Activated CD4-positive, alpha-beta T cell treated with anti-CD3 and anti-CD28 coated beads for 48 hours (primary cell): ENCODE measurements at regions not wholly inside any gene's neighbourhood (a gene's known extent, or its start where the extent isn't known, plus 50 kb on each side); places are given as distances from the start of the nearest gene placed in this dataset.
"Not testable (repeated sequence)": the region's sequence is repeated elsewhere in the genome, so short reads cannot be mapped to it uniquely, and the experiment has no call there.

ENCODE experiments used
- DNase-seq: peaks from one replicate; pipeline ENCODE4 v3.0.0-alpha.2; 2020

- DNase-seq = no peak
Measured at GRCh38 chr4:134695433-134695832, 493.8 kb upstream of the PABPC4L start.

- DNase-seq = no peak
Measured at GRCh38 chr4:134691915-134692314, 490.3 kb upstream of the PABPC4L start.

GRCh38 chr4:134687646-134688628, 486.3 kb upstream of the PABPC4L start:
- no peak for DNase-seq

GRCh38 chr4:134677209-134677814, 475.7 kb upstream of the PABPC4L start:
- DNase-seq = no peak

- DNase-seq = no peak
Measured at GRCh38 chr4:134668237-134668636, 466.6 kb upstream of the PABPC4L start.

GRCh38 chr4:134666640-134667039, 465.1 kb upstream of the PABPC4L start:
- DNase-seq = no peak

GRCh38 chr4:134665429-134665828, 463.8 kb upstream of the PABPC4L start:
- DNase-seq = no peak

GRCh38 chr4:134663742-134664141, 462.2 kb upstream of the PABPC4L start:
- DNase-seq = no peak

GRCh38 chr4:134650461-134650860, 448.9 kb upstream of the PABPC4L start:
- no peak for DNase-seq

GRCh38 chr4:134645778-134646177, 444.2 kb upstream of the PABPC4L start:
- DNase-seq = no peak

- no peak for DNase-seq
Measured at GRCh38 chr4:134636338-134637051, 434.9 kb upstream of the PABPC4L start.

GRCh38 chr4:134634301-134634700, 432.7 kb upstream of the PABPC4L start:
- DNase-seq = no peak

- no peak for DNase-seq
Measured at GRCh38 chr4:134632056-134632455, 430.5 kb upstream of the PABPC4L start.

- no peak for DNase-seq
Measured at GRCh38 chr4:134628066-134628465, 426.5 kb upstream of the PABPC4L start.

GRCh38 chr4:134627366-134627765, 425.8 kb upstream of the PABPC4L start:
- no peak for DNase-seq

- no peak for DNase-seq
Measured at GRCh38 chr4:134624365-134624764, 422.8 kb upstream of the PABPC4L start.

- DNase-seq = not testable (repeated sequence)
Measured at GRCh38 chr4:134622626-134623575, 421.3 kb upstream of the PABPC4L start.

- no peak for DNase-seq
Measured at GRCh38 chr4:134622199-134622598, 420.6 kb upstream of the PABPC4L start.

GRCh38 chr4:134621715-134622114, 420.1 kb upstream of the PABPC4L start:
- not testable (repeated sequence) for DNase-seq

- no peak for DNase-seq
Measured at GRCh38 chr4:134610956-134611355, 409.4 kb upstream of the PABPC4L start.

GRCh38 chr4:134610172-134610571, 408.6 kb upstream of the PABPC4L start:
- no peak for DNase-seq

GRCh38 chr4:134601706-134602105, 400.1 kb upstream of the PABPC4L start:
- DNase-seq = no peak
